ENCODE measurements at regions not wholly inside any gene's neighbourhood (a gene's known extent, or its start where the extent isn't known, plus 50 kb on each side); places are given as distances from the start of the nearest gene placed in this dataset.

DNA sequence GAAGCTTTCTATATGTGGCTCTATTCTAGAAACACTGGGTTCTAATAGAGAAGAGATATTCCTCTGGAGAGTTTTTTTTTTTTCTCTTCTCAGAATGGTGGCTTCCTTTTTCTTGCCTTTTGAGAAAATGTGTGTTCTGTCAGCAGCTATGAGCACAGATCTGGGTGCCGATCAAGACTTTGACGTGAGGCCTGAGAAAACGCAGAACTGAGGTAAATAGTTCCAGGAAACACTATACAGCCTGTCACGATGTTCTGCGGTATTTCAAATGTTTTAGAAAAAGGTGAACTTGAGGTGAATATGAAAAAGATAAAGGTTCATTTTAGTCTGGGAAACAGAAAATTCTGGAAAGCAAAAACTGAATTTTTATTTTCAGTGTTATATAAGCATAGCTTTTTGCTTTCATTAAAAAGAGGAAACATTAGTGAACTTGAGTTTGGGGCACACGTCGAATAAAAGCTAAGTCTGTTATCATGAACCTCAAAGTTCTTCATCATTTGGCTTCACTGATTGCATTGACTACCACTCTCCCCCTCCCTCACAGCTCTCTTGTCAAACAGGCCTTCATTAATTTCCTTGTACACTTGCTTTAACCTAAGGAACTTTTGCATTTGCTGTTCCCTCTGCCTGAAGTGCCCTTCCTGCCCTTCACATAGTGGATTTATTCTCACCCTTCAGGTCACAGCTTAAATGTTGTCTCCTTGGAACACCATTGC is 265.1 kb downstream of the NFKBIZ start:
- DNase-seq (ENCODE audit: low read depth), result no peak

DNA sequence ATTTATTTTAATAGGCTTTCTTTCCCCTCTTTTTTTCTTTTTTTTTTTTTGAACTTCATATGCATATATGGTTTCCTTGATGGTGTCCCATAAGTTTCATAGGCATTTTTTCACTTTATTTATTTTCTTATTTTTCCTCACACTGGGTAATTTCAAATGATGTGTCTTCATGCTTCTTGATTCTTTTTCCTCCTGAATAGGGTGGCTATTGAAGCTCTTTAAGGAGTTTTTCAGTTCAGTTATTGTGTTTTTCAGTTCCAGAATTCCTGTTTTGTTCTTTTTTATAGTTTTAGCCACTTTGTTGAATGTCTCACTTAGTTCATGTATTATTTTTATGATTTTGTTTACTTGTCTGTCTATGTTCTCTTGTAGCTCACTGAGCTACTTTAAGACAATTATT is 273.2 kb downstream of the NFKBIZ start:
- no peak for DNase-seq (ENCODE audit: low read depth)

DNA sequence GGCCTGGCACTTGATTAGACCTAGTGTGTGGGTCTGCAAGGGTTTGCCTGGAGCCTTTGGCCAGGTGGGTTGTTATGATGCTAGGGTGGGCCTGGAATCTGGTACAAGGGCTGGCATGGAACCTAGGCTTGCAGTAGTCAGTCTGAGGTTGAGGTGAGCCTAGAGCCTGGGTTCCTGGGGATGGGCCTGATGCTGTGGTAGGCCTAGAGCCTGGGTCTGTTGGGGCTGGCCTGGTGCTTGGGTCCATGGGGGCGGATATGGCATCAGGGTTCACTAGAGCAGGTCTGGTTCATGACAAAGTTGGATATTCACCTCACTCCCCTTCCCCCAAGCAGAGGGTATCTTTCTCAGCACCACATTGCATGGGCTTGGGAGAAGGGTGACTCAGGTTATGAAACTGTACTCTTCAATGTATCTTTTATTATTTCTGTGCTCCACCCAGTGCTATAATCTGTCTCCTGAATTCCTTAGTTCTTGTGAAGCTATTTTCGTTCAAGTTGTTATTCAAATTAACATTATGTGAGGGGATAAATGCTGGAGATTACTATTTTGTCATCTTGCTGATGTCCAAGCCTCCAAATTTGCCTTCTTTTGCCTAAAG is 274.4 kb downstream of the NFKBIZ start:
- DNase-seq (ENCODE audit: low read depth), result peak; percentile 46

DNA sequence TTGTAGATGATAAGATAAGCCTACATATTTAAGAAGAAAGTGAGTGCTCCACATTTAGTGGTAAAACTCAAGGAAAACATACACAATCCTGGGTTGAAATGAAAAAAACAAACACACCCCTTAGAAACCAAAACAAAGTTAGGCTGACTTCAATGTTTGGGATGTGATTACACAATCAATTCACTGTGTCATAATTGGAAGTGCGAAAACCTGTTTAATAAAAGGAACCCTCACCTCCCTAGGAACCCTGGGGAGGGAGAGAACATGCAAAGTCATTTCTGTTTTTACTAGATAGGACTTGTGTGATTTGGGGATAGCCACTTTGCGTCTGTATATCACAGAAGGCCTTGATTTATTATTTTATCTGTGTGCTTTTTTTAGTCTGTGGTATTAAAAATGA is 275.0 kb downstream of the NFKBIZ start:
- DNase-seq (ENCODE audit: low read depth), result peak; percentile 57

DNA sequence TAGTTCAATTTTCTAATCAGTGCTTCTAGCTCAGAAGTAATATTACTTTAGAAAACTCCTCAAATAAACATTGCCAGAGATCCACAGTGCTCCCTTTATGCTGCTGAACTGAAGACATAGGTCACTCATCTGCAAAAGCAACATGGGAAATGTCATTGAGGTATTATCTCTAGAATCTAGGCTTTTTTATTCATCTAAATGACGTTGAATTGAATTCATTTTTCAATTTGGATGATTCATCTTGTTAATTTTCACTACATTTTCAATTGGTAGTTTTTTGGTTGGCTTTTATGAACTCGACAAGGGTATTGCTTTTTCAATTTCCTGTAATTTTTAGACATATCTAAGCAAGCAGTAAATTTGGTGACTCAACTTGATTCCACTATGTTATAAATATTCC is 275.4 kb downstream of the NFKBIZ start:
- peak; percentile 15 for DNase-seq (ENCODE audit: low read depth)

DNA sequence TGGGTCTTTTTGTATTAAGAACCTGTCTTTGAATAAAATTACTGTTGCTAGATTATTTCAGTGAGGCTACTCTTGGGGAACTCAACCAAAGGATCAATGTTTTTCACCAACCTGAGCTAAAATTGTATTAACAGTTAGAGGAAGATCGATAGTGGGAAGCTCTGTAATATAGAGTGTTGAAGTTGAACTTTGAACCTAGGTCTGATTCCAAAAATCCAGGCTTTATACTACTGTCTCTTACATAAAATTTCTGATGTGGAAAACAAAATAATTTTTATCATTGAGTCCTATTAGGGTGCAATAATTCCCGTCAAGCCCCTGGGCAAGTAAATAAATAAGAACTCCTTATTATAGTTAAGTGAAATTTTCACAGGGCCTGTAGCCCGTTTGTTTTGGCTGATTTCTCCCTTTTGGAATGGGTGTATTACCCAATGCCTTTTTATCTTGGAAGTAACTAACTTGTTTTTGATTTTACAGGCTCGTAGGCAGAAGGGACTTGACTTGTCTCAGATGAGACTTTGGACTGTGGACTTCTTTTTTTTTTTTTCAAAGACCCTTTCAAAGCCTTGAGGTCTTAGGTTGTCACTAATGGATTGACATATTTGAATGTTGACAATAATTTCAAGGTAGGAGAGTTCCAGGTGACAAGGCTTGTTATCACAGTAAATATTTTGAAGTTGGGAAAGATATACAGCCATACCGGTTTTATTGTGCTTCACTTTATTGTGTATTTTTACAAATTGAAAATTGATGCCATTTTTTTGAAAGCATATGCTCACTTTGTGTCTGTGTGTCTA is 276.1 kb downstream of the NFKBIZ start:
- DNase-seq (ENCODE audit: low read depth), result no peak

DNA sequence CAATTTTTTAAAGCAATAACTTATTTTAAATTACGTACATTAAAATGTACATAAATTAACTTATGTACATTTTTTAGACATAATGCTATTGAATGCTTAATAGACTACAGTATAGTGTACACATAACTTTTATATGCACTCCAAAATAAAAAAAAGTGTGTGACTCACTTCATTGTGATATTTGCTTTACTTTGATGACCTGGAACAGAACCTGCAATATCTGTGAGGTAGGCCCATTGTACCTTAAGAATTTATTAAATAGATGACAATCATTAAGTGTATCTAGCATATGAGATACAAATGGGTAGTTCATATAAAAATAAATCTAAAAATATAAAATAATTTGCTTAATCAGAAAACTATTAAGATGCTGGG is 276.7 kb downstream of the NFKBIZ start:
- no peak for DNase-seq (ENCODE audit: low read depth)

DNA sequence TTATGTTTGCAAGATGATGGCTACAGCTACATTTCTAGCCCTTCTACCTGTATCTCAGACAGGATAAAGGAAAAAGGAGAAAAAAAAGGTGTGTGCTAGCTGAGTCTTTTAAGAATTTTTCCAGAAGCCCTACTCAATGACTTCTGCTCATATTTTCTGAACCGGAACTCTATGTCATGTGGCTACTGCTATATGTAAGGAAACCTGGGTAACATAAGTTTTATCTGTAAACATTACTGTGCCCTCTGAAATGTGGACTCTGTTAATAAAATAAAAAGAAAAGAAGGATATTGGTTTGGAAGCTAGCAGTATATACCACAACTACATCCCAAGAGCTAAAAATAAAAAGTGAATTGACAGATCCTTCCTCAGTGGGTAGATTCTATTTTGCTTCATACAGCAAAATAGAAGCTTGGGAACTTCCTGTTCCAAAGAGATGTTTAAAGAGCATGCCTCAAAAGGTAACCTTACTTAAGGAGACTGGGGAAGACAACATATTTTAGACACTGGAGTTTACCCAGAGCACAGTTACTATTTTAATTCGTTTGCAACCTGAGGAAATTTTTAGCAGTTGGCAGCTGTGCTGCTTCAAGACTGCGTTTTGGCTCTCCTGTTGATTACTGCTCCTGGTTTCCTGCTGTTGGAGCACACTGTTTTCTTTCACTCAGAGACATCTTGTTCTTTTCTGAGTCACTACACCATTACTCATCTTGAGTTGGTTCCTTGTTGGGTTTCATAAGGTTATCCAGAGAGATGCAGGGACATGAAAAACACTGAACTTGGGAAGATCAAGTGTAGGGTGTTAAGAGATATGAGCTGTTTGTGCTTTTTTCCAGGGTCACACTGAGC is 280.7 kb downstream of the NFKBIZ start:
- peak; percentile 82 for DNase-seq (ENCODE audit: low read depth)

DNA sequence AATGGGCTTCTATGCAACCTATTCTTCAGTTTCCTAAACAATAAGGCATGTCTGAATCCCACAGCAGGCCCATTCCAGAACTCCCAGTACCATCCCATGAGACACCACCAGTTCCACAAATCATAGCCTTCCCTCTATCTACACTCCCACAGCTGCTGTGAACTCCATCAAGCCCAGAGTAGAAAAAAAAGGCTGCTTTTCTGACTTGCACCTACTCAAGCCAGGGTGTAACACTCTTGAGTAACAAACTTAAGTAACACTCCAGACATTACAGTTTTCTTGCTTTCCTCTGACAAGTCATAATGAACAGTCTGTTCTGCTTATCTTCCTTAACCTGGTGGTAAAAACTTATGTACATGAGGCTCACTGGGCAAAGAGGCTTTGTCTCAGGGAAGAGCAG is 283.1 kb downstream of the NFKBIZ start:
- DNase-seq (ENCODE audit: low read depth), result no peak

DNA sequence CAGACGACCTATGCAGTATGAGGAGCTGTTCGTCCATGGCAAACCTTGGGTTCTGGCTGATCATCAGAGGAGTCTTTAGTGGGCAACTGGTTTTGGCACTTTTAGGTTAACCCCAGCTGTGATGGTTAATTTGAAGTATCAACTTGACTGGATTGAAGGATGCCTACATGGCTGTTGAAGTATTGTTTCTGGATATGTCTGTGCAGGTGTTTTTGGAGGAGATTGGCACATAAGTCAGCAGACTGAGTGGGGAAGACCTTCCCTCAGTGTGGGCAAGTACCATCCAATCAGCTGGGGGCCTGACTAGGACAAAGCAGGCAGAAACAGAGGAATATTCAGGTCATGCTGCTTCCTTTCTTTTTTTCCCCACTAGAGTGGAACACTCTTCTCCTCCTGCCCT is 284.1 kb downstream of the NFKBIZ start:
- no peak for DNase-seq (ENCODE audit: low read depth)

DNA sequence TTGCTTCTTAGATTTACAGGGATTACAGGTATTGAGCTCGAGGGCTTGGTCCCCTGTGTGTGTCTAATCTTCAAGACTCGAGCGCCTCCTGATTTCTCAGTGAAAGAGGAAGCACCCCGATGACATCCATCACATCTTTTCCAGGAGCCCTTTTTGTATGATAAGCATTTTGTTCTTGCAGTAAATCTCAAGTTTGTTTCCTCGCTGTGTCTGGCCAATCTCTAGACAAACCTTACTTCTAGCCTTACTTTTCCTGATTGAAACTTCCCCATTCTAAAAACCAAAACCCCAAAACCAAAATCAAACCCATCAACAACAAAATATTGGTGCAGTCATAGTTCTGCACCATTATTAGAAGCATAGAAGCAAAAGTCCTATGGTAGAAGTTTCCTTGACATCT is 286.0 kb downstream of the NFKBIZ start:
- no peak for DNase-seq (ENCODE audit: low read depth)

DNA sequence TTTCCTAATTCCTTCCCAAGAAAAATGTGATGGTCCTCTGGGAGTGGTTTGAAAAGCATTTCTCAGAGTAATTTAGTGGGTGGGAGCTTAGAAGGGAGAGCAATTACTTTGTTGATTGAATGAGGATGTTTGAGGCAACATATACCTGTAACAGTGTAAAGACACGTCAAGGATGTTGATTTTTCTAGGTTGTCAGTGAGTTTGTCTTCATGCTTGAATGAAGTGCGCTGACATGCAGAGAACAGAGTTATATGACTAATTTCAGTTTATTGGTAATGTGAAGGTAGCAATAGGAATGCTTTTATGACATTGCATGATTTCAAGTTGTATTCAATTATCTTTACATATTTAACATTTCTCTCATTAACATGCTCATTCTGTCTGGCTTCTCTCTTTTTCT is 286.9 kb downstream of the NFKBIZ start:
- DNase-seq (ENCODE audit: low read depth), result no peak

DNA sequence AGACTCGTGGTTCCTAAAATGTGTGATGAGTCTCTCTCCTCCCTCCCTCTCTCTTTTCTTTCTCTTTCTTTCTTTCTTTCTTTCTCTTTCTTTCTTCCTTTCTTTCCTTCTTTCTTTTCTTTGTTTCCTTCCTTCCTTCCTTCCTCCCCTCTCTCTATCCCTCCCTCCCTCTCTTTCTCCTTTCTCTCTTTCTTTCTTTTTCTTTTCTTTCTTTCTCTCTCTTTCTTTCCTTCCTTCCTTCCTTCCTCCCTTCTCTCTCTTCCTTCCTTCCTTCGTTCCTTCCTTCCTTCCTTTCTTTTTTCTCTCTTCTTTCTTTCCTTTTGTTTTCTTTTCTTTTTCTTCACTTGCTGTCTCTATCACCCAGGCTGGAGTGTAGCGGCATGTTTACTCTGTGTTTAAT is 290.8 kb downstream of the NFKBIZ start:
- DNase-seq (ENCODE audit: low read depth), result no peak

DNA sequence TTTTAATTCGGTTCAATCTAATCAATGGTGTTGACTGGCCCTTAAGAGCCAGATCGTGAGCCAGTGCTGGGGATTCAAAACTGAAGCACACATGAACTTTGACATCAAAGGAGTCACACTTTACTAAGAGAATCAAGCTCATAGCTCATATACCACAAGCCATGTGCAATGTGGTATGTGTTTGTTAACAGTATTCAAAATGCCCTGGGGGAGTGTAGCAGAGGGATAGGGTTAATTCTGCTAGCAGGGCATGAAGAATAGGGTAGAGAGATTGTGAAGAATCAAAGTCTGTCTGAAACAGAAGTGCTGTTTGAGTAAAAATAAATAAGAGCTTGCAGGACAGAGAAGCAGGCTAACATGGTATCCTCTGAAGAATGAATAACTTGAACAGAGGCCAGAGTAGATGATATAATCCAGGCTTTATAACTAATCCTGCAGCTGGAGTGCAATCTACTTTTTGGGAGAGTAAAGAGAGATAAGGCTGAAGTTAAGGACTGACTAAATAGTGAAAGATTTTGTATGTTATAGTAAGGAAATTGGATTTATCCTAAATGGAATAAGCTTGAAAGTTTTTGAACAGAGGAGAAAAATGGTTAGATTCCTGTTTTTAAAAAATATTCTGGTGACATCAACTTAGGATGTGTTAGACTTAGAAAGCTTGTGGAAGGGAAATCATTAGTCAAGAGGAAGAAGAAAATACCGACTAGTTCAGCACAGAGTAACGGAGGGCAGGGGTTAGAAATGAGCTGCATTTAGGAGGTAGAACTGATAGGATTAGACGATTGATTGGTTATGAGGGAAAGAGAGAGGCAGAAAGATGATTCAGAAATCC is 292.0 kb downstream of the NFKBIZ start:
- peak; percentile 55 for DNase-seq (ENCODE audit: low read depth)

DNA sequence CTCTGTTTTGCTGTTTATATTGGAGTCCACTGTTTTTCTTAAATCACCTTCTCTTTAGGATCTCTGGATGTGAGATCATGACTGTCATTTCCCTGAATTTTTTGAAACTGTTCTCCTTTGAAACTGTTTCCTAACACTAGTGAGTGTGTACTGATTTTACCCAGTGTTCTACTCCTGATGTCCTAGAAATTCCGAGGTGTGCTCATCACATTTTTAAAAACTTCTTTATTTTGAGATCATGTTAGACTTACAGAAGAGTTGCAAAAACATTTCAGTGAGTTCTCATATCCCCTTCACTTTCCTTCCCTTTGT is 292.6 kb downstream of the NFKBIZ start:
- DNase-seq (ENCODE audit: low read depth), result no peak

DNA sequence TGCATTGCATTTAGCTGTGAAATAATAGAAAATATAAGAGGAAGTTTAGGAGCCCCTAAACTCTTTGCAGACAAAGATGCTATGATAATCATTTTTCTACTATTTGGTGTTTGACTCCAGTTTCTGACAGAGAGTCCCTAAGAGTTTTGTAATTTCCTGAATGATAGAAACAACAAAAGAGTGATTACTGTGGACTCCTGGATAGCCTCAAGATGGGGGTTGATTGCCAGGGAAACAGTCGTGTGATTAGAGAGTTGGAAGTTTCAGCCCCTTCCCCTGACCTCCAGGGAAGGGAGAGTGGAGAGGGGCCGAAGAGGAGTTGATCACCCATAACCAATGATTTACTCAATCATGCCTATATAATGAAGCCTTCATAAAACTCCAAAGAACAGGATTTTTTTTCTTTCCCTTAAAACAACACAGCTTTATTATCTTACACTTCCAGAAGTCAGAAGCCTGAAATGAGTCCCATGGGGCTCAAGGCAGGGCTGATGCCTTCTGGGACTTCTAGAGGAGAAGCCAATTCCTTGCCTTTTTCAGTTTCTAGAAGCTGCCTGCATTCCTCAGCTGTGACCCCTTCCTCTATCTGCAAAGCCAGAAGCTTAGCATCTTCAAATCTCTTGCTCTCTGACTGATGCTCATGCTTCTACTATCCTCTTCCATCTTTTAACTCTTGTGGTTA is 292.3 kb upstream of the ZPLD1 start:
- peak; percentile 27 for DNase-seq (ENCODE audit: low read depth)

DNA sequence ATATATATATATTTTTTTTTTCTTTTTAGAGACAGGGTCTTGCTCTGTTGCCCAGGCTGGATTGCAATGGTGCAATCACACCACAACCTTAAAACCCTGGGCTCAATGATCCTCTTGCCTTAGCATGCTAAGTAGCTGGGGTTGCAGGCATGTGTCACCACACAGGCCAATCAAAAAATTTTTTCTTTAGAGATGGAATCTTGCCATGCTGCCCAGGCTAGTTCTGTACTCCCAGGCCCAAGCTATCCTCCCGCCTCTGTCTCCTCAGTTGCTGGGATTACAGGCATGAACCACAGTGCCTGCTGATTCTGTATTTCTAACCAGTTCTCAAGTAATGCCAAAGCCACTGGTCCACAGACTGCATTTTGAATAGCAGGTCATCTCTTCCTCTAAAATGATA is 291.3 kb upstream of the ZPLD1 start:
- DNase-seq (ENCODE audit: low read depth), result no peak

DNA sequence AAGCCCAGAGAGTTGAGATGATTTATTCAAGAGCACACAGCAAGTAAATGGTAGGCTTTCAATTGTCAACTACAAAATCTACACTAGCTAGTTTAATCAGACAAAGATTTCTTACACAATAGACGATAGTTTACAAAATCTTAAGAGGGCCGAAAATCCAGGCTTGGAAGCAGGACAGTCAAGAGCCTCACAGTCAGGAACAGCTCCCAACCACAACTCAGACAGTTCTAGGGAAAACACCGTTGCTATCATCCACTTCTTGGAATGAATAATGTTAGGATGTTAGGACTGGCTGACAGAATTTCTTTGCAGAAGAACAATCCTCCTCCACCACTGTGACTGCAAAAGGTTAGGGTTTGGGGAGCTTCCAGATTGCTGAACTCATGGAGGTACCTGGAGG is 290.8 kb upstream of the ZPLD1 start:
- no peak for DNase-seq (ENCODE audit: low read depth)

DNA sequence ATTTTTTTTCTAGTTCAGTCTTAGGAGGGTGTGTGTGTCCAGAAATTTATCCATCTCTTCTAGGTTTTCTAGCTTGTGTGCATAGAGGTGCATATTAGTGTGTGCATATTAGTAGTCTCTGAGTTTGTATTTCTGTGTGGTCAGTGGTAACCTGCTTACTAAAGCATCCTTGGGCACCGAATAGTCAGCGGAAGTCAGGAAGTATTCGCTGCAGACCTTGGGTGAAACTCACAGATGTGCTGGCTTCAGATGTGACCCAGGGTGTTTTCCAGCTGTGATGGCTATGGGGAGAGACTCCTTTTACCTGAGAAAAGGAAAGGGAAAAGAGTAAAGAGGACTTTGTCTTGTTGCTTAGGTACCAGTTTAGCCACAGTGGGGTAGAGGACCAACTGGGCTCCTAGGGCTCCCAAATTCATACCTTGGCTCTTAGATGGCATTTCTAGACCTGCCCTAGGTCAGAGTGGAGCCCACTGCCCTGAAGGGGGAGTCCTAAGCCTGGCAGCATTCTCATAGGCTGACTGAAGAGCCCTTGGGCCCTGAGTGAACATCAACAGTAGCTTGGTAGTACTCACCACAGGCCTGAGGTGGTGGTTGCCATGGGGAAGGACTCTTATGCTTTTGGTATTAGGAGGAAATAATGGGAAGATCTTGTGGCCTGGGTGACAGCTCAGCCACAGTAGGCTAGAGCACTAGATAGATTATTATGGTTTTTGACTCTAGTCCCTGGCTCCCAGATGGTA is 286.0 kb upstream of the ZPLD1 start:
- no peak for DNase-seq (ENCODE audit: low read depth)

DNA sequence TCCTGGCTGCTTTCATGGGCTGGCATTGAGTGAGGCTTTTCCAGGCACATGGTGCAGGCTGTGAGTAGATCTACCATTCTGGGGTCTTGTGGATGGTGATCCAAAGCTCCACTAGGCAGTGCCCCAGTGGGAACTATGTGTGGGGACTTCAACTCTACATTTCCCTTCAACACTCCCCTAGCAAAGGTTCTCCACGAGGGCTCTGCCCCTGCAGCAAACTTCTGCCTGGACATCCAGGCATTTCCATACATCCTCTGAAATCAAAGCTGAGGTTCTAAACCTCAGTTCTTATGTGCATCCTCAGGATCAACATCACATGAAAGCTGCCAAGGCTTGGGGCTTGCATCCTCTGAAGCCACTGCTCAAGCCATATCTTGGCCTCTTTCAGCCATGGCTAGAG is 282.9 kb upstream of the ZPLD1 start:
- no peak for DNase-seq (ENCODE audit: low read depth)

Data from EH (cell line).